HG03103 (cell line): ENCODE measurements at regions not wholly inside any gene's neighbourhood (a gene's known extent, or its start where the extent isn't known, plus 50 kb on each side); places are given as distances from the start of the nearest gene placed in this dataset.

Experiments used
- ATAC-seq: cut with Tn5 transposase; IDR thresholded peaks from one replicate; pipeline ENCODE4 v1.9.1; 2021; ENCODE audit warnings: low read depth; ENCODE audit not compliant: unreplicated experiment

DNA sequence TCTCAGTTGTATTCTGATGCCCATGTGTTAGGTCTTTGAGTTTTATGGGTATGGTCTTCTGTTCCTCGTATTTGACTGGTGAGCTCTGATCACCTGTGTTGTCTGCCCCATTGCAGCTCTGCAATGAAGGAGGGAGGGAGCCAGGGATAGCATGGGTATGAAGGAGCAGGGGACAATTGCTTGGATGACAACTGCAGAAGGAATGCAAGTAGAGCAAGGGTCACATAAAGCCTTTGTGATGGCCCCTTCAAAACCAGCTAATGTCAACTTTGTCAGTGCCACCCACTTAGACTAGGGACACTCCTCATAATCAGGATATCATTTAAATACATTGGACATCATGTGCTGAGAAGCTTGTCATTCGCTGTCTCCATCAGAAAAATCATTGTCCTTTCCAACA is 152.7 kb upstream of the MAF start:
- ATAC-seq: no peak

GRCh38 chr16:79752396-79752795 is 151.9 kb upstream of the MAF start:
- no peak for ATAC-seq

DNA sequence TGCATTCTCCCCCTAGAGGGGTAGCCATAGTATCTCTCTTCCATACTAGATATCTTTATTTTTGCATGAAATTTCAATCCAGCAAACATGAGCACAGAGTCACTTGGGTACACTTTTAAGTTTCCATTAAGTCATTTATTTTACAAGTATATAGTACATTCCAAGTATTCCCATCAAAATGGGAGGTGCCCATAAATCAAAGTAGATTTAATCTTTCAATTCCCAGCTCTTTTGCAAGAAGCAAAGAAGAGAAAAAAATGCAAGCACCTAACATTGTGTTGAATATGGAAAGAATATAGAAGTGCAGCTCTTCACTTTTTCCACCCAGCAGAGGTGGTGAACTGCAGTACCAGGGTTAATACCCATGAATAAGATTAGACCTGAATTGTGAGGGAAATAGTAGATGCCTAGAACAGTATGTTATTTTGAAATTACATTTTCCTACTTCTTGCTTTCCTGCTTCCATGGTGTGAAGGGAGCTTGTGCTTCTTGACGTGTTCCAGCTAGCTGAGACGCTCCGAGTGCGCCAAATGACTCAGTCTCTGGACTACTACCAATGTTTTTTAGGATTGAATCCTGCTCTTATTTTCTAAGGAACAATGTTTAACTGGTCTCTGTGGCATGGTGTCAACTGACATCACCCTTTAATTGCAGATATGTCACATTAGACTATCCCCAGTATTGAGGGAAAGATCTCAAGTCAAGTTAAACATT is 151.1 kb upstream of the MAF start:
- no peak for ATAC-seq

DNA sequence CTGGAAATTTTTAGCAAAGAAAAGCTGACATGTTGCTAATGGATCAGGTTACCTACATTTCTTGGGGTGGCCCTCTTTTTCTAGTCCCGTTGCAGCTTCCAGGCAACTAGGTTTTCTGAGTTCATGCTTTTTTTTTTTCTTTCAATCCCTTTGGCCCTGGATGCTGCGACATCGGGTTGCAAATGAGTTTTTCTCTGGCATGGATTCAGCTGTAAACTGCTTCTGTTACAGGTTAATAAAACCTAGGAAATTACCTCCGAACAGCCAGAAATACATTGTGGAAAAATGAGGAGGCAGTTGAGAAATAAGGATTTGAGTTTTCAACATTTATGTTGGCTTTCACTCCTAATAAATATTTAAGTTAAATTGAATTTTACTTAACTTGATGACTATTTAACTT is 149.8 kb upstream of the MAF start:
- ATAC-seq: no peak

GRCh38 chr16:79748629-79749028 is 148.1 kb upstream of the MAF start:
- ATAC-seq: no peak

DNA sequence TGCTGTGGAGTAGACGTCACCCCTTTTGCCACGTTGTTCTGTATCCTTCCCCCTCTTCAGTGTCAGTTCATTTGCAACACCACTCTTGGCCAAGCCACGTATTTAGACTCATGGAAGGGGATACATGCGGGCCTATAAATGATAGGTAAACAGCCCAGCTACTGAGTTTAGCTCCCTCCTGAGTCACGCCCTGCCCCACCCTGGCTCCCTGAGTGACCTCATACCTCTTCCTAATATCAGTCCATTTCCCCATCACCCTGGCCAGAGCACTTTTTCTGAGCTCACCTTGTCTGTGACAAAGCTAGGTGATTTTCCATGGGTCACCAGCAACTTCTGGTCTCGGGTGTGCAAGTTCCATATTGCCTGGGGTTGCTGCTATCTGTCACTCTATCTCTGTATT is 147.2 kb upstream of the MAF start:
- ATAC-seq: no peak

DNA sequence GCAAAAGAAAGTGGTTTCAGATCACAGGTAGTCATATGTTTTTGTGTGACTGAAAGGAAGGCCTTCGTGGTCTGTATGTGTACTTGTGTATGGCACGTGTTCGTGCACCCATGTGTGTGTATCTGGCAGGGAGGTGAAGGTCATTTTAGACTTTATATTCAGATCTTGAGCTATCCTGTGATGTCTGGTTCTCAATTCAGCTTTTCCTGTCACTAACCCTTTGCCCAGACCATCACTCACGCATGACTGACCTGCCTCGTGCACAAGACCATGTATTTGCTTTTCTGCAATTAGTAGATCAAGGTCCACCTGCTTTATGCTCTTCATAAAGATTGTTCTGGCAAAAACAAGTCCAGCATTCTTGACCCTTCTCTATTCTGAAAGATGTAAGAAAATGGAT is 139.7 kb upstream of the MAF start:
- no peak for ATAC-seq

- ATAC-seq: no peak
Measured at GRCh38 chr16:79735271-79735670, 134.7 kb upstream of the MAF start.

DNA sequence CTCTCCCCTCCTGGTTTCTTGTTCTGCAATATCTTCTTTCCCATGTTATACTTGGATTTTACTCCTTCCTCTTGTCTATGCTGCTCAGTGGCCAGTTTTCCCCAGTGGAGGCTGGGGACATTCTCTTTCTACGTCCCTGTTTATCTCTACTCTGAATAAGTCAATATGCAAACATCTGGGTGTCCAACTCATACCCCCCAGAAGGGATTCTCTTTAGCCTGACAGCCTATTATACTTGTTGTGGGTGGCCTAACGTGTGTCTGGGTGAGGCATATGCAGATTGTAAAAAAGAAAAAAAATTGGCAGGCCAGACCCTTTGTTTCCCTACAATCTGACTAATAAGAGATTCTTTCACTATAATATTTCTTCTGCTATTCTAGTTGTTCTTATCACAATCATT is 134.2 kb upstream of the MAF start:
- ATAC-seq: no peak

DNA sequence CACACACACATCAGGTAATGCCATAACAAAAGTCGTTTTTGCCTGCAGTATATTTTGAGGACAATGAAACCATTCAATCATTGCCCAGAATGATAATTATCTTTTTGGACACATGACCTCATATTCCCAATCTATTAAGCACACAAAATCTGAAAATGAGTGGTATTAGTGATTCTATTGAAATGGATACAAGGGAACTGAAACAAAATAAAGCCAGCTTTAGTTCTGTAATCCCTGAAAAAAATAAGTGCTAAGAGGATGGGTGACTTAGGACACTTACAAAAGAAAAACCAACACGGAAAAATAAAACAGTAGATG is 128.3 kb upstream of the MAF start:
- no peak for ATAC-seq

- no peak for ATAC-seq
Measured at GRCh38 chr16:79728048-79728922, 127.7 kb upstream of the MAF start.

- no peak for ATAC-seq
Measured at GRCh38 chr16:79726902-79727301, 126.4 kb upstream of the MAF start.

- no peak for ATAC-seq
Measured at GRCh38 chr16:79725051-79725450, 124.5 kb upstream of the MAF start.

DNA sequence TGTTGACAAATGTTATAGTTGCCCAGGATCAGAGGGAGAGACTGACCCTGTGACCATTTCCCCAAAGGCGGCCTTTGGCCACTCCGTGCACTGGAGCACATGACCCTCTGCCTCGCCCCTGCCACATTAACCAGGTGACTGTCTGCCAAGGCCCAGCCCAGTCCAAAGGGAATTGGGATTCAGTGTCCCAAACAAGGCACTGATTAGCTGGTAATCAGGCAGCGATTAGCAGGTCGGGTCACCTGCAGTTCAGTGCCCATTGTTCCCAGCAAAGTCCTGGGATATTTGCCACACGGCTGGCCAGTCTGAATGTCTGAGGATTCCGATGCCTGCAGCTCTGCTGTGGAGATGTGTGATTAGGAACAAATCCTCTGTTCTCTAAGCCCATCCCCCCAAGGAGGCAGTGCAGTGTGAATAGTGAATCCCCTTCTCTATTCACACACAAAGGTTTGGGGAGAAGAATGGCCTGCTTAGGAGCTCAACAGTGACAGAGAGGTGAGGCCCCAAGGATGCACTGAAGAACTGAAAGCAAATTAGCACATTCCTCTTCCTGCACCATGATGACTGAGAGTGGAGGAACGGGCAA is 123.1 kb upstream of the MAF start:
- no peak for ATAC-seq

GRCh38 chr16:79721270-79721669 is 120.7 kb upstream of the MAF start:
- no peak for ATAC-seq

- ATAC-seq: no peak
Measured at GRCh38 chr16:79717333-79718137, 117.0 kb upstream of the MAF start.

DNA sequence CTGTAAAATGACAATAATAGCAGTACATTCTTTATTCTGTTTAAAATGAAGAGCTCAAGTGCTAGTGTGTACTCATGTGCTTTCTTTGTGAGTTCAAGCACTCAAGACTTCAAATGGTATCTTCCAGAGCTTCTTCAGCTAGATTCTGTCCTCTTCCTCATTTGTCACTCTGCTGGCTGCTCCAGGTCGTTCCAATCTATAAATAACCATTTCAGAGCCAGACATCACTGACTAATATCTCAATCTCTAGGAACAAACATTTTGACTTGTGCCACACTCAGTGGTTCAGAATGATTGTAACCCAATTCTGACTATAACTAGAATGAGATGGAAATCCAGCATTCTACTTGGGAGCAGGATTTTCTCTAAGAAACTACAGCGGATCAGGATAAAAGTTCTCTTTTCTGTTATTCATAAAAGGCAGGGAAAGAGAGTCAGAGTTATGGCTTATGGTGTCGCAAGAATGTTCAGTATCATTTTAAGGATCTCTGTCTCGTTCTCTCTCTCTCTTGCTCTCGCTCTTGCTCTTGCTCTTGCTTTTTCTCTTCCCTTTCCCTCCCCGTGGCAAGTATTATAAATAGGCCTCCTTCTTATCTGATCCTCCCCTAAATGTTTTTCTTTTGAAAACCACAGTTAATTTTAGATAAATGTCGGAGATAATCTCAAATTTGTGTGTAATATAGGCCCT is 116.3 kb upstream of the MAF start:
- no peak for ATAC-seq

GRCh38 chr16:79715061-79715460 is 114.5 kb upstream of the MAF start:
- ATAC-seq: no peak

GRCh38 chr16:79714440-79714839 is 113.9 kb upstream of the MAF start:
- ATAC-seq: no peak

- ATAC-seq: no peak
Measured at GRCh38 chr16:79713609-79714309, 113.2 kb upstream of the MAF start.
